ENCODE measurements at regions not wholly inside any gene's neighbourhood (a gene's known extent, or its start where the extent isn't known, plus 50 kb on each side); places are given as distances from the start of the nearest gene placed in this dataset.

DNA sequence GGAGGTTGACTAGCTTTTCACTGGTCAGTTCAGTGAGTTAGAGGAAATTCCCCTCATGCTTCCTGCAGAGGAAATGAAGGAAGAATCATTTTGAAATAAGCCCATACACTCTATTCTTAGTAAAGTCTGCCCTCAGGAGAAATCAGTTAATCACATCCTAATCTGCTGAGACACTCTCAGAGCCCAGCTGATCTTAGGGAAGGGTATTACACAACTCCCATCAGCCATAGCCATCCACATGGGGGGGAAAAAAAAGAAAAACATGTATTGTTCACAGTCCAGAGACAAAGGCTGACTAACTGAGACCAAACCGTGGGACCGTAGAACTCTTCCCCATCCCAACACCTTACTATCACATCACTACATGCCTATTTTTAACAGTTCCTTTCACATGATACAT is 722.3 kb downstream of the CDH8 start:
- no peak overlapping the region for H3K4me3 ChIP-seq (ENCODE audit: low read length)
- no peak for DNase-seq (ENCODE audit: low read depth)
- TF ChIP-seq, protein P1, sequence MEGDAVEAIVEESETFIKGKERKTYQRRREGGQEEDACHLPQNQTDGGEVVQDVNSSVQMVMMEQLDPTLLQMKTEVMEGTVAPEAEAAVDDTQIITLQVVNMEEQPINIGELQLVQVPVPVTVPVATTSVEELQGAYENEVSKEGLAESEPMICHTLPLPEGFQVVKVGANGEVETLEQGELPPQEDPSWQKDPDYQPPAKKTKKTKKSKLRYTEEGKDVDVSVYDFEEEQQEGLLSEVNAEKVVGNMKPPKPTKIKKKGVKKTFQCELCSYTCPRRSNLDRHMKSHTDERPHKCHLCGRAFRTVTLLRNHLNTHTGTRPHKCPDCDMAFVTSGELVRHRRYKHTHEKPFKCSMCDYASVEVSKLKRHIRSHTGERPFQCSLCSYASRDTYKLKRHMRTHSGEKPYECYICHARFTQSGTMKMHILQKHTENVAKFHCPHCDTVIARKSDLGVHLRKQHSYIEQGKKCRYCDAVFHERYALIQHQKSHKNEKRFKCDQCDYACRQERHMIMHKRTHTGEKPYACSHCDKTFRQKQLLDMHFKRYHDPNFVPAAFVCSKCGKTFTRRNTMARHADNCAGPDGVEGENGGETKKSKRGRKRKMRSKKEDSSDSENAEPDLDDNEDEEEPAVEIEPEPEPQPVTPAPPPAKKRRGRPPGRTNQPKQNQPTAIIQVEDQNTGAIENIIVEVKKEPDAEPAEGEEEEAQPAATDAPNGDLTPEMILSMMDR (conservative IDR thresholded peaks at IDR 0.05; ENCODE audit: low read length), result no peak

DNA sequence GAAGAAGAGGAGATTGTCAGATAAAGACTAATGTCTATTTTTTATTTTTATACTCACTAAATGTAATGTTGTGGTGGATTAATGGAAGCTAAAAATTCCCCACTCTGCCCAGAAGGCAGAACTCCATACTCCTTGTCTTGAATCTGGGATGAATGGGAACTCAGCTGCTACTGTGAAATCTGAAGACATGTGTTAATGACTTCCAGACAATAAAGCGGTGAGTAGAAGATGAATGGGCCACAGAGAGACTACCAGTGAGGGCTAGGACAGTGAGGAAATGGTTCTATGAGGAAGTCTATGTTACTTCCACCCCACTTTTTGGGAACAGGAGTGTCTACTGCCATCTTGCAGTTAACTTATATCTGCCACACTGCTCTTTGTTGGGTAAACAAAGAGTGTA is 726.9 kb downstream of the CDH8 start:
- H3K4me3 ChIP-seq (ENCODE audit: low read length), result no peak overlapping the region
- no peak for DNase-seq (ENCODE audit: low read depth)
- TF ChIP-seq, protein P1 (conservative IDR thresholded peaks at IDR 0.05; ENCODE audit: low read length), result no peak

DNA sequence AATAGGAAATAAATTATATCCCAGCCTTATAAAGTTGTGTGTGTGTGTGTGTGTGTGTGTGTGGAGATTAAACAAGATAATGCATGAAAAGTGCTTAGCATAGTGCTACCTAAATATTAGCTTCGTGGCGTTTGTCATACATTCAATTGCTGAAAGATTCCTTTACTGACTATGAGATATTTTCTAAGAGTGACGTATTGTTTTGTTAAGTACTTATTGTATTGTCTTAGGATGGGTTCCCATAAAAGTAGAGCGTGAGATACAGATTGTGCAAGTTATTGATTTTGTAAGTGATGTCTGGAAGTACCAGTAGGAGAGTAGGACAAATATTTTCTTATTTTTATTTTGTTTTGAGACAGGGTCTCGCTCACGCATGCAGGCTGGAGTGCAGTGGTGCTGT is 730.0 kb downstream of the CDH8 start:
- TF ChIP-seq, protein P1 (conservative IDR thresholded peaks at IDR 0.05; ENCODE audit: low read length), result no peak
- no peak overlapping the region for H3K4me3 ChIP-seq (ENCODE audit: low read length)
- DNase-seq (ENCODE audit: low read depth), result no peak

DNA sequence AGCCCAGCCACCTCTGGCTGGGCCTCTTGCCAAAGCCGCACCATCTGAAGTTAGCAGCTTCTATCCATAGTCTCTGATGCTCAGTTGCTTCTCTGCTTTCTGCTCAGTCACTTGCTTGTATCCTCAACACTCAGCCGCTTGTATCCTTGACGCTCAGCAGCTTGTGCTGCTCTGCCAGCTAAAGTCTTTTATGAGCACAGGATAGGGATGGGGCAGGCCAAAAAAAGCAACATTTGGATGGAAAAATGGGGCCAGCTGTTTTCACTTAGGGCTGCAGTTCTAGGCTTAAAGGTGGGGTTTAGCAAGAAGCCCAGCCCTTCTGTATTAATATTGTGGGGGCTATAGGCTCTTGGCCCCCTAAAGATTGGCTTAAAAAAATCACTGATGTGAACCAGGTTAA is 739.4 kb downstream of the CDH8 start:
- TF ChIP-seq, protein P1 (conservative IDR thresholded peaks at IDR 0.05; ENCODE audit: low read length), result no peak
- no peak for DNase-seq (ENCODE audit: low read depth)
- H3K4me3 ChIP-seq (ENCODE audit: low read length), result no peak overlapping the region

DNA sequence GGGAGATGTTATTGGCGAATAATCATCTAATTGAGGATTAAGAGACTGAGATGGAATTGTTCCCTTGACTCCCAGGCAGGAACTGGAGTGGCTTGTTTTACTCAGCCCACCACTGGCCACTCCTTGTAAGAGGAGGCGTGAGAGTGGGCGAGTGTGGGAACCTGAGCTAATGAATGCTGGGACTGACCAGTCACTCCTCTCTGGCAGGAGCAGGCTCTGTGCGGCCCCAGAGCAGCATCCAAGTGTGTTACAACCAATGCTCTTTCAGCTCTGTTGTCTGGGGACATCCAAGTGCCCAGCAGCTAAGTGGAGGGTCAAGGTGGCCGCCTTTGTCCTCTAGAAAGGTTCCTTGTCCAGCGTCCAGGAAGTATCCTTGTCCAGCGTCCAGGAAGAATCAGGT is 739.9 kb downstream of the CDH8 start:
- no peak overlapping the region for H3K4me3 ChIP-seq (ENCODE audit: low read length)
- no peak for DNase-seq (ENCODE audit: low read depth)
- TF ChIP-seq, protein P1 (conservative IDR thresholded peaks at IDR 0.05; ENCODE audit: low read length), result no peak

DNA sequence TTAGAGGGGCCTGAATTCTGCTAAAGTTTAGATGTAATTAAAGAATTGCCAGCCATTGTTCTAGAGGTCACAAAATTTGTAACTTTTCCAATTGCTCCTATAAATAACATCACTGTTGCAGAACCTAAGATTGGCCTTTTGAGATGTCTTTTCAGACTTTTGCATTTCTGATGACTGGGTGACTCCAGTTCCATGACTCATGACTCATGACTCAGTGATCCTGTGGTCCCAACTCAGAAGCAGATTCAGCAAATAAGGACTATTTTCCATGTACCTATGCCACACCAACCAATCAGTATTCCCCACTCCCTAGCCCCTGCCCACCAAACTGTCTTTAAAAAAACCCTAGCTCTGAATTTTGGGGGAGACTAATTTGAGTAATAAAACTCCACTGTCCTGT is 740.9 kb downstream of the CDH8 start:
- H3K4me3 ChIP-seq (ENCODE audit: low read length), result no peak overlapping the region
- DNase-seq (ENCODE audit: low read depth), result no peak
- TF ChIP-seq, protein P1 (conservative IDR thresholded peaks at IDR 0.05; ENCODE audit: low read length), result no peak

DNA sequence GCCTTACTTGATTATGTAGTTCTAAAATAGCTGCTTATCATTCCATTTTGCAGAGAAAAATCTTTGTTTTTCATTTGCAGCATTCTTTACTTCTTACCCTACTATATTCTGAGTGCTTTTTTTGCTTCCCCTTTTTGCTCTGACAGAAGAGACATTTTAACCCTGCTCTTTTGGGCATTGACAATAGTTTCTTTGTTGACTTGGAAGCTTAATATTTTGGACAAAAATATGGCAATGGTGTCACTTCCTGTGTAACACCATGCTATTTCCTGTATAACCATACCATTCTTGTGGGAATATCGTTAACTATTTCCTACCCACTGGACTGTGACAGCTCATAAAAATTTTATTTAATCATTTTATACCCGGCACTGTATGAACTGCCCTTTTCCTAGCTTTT is 747.1 kb downstream of the CDH8 start:
- TF ChIP-seq, protein P1 (conservative IDR thresholded peaks at IDR 0.05; ENCODE audit: low read length), result no peak
- no peak overlapping the region for H3K4me3 ChIP-seq (ENCODE audit: low read length)
- no peak for DNase-seq (ENCODE audit: low read depth)

All from AG10803 (cell line).